Panc1 (cell line): ENCODE measurements at regions not wholly inside any gene's neighbourhood (a gene's known extent, or its start where the extent isn't known, plus 50 kb on each side); places are given as distances from the start of the nearest gene placed in this dataset.

Experiments used
- ATAC-seq: fragments of 200-7000 bp; cut with Tn5 transposase; 2 replicates; pipeline ENCODE4 v1.9.1; 2020; ENCODE audit warnings: mild to moderate bottlenecking, moderate library complexity
- BruUV-seq: library from RNA; stranded (reverse); fragments of 400-500 nt; replicated peaks from 2 replicates; lab custom pipeline; 2021; lab: Mats Ljungman, UMichigan
- CTCF ChIA-PET: fragments of 300-600 bp; sonication (Branson Sonifier 250); formaldehyde crosslinking; loops from one replicate; lab custom pipeline; 2022; ENCODE audit warnings: antibody characterized with exemption; lab: Charles Lee
- POLR2A ChIA-PET: fragments of 300-600 bp; sonication (Branson Sonifier 250); formaldehyde crosslinking; loops from one replicate; lab custom pipeline; 2022; ENCODE audit warnings: antibody characterized with exemption; lab: Charles Lee
- DNase-seq: peaks from one replicate; pipeline ENCODE4 v3.0.0-alpha.2; 2010; ENCODE audit warnings: low read depth, low spot score
- H3K27ac ChIP-seq: 2 replicates; pipeline ENCODE4 v1.5.1; 2011; ENCODE audit warnings: mild to moderate bottlenecking, low read length, inconsistent platforms
- H3K27me3 ChIP-seq: fragments of 200-500 bp; sonication (Bioruptor generic); 2 replicates; pipeline ENCODE4 v1.6.0; 2014; ENCODE audit warnings: low read length, inconsistent platforms; ENCODE audit not compliant: control insufficient read depth, insufficient read depth
- H3K36me3 ChIP-seq: fragments of 200-500 bp; sonication (Bioruptor generic); 2 replicates; pipeline ENCODE4 v1.5.1; 2014; ENCODE audit warnings: inconsistent platforms, mild to moderate bottlenecking, low read length, moderate library complexity; ENCODE audit not compliant: control insufficient read depth, insufficient read depth
- H3K4me1 ChIP-seq: 2 replicates; pipeline ENCODE4 v1.5.1; 2011; ENCODE audit warnings: inconsistent platforms, mild to moderate bottlenecking, low read length, moderate library complexity; ENCODE audit not compliant: control insufficient read depth, insufficient read depth
- H3K4me3 ChIP-seq, 2 experiments: 2 replicates each; pipeline ENCODE4 v1.5.1; 2011 to 2012; ENCODE audit warnings: low read depth in 2 of 2, low read length in 2 of 2, mild to moderate bottlenecking in 2 of 2, inconsistent platforms in 1 of 2, moderate library complexity in 1 of 2
- H3K9me3 ChIP-seq: fragments of 200-500 bp; sonication (Bioruptor generic); 2 replicates; pipeline ENCODE4 v1.5.1; 2014; ENCODE audit warnings: low read depth, mild to moderate bottlenecking, inconsistent platforms, low read length, moderate library complexity; ENCODE audit not compliant: control insufficient read depth, insufficient read depth
- POLR2AphosphoS5 ChIP-seq: IDR thresholded peaks from 2 replicates; pipeline ENCODE4 v1.6.1; 2012; ENCODE audit warnings: mild to moderate bottlenecking, low read depth, low read length, moderate library complexity
- SIN3A ChIP-seq: IDR thresholded peaks from 2 replicates; pipeline ENCODE4 v1.6.1; 2012; ENCODE audit warnings: low read depth, mild to moderate bottlenecking, low read length, moderate library complexity, borderline replicate concordance; ENCODE audit not compliant: insufficient read depth
- TCF7L2 ChIP-seq: IDR thresholded peaks from 2 replicates; pipeline ENCODE4 v1.6.1; 2011; ENCODE audit warnings: mild to moderate bottlenecking, low read depth, low read length, inconsistent platforms
- in situ Hi-C: cut with HindIII; loops from 2 replicates; pipeline ENCODE4 v1.10.0; 2016; ENCODE audit warnings: low sequenced_read_pairs, low pct_unique_long_range_greater_than_20kb
- intact Hi-C: fragments of 100-400 bp; cut with micrococcal nuclease; formaldehyde crosslinking; loops from one replicate; pipeline ENCODE4 v1.10.0; 2022; ENCODE audit not compliant: unreplicated experiment
- TF ChIP-seq, protein P1 (sequence below), 2 experiments: IDR thresholded peaks; 2 replicates each; pipeline ENCODE4 v1.6.1; 2011 to 2012; ENCODE audit warnings: low read depth in 2 of 2, control low read depth in 1 of 2, low read length in 1 of 2, mild to moderate bottlenecking in 1 of 2, moderate library complexity in 1 of 2; ENCODE audit not compliant: insufficient read depth in 1 of 2
- TF ChIP-seq, protein P2 (sequence below): fragments of 450-650 bp; IDR thresholded peaks from 2 replicates; pipeline ENCODE4 v1.5.1; 2017; ENCODE audit warnings: mild to moderate bottlenecking

DNA sequence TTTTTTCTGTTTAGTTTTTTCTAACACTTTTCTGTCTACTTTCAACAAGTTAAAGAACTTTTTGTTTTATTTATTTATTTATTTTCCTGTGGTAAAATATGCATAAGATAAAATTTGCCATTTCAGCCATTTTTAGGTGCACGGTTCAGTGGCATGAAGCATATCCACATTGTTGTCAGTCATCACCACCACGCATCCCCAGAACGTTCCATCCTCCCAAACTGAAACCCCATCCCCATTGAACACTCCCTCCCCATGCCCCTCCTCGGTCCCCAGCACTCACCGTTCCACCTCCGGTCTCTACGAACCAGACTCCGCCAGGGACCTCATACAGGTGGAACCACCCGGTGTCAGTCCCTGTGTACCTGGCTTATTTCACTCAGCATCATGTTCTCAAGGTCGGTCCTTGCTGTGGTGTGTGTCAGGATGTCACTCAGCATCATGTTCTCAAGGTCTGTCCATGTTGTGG lies 118.1 kb downstream of the SIK1 start:
- Histone ChIP-seq H3K4me3 (no peak overlapping the region), H3K4me1 (0 out of 2 replicates have a peak, but pooled peaks cover 2% of the 10 kb centered on the region), H3K27me3 (no peaks in the 10 kb centered on the region), H3K27ac (no peak overlapping the region), H3K36me3 (no peaks in the 10 kb centered on the region), H3K9me3 (no peaks in the 10 kb centered on the region)
- POLR2A ChIA-PET: no interaction called here
- CTCF ChIA-PET: no interaction called here
- no peak for DNase-seq
- intact Hi-C loops: no loop called here
- BruUV-seq: no TSS peak
- ATAC-seq: no peak
- TF ChIP-seq POLR2AphosphoS5 (no peak), SIN3A (no peak), TCF7L2 (no peak)
- TF ChIP-seq, protein P1, sequence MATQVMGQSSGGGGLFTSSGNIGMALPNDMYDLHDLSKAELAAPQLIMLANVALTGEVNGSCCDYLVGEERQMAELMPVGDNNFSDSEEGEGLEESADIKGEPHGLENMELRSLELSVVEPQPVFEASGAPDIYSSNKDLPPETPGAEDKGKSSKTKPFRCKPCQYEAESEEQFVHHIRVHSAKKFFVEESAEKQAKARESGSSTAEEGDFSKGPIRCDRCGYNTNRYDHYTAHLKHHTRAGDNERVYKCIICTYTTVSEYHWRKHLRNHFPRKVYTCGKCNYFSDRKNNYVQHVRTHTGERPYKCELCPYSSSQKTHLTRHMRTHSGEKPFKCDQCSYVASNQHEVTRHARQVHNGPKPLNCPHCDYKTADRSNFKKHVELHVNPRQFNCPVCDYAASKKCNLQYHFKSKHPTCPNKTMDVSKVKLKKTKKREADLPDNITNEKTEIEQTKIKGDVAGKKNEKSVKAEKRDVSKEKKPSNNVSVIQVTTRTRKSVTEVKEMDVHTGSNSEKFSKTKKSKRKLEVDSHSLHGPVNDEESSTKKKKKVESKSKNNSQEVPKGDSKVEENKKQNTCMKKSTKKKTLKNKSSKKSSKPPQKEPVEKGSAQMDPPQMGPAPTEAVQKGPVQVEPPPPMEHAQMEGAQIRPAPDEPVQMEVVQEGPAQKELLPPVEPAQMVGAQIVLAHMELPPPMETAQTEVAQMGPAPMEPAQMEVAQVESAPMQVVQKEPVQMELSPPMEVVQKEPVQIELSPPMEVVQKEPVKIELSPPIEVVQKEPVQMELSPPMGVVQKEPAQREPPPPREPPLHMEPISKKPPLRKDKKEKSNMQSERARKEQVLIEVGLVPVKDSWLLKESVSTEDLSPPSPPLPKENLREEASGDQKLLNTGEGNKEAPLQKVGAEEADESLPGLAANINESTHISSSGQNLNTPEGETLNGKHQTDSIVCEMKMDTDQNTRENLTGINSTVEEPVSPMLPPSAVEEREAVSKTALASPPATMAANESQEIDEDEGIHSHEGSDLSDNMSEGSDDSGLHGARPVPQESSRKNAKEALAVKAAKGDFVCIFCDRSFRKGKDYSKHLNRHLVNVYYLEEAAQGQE (IDR thresholded peaks at IDR 0.05; ENCODE audit: insufficient read depth in 1 of 2, low read depth in 2 of 2, low read length in 1 of 2): no peak
- TF ChIP-seq, protein P2, sequence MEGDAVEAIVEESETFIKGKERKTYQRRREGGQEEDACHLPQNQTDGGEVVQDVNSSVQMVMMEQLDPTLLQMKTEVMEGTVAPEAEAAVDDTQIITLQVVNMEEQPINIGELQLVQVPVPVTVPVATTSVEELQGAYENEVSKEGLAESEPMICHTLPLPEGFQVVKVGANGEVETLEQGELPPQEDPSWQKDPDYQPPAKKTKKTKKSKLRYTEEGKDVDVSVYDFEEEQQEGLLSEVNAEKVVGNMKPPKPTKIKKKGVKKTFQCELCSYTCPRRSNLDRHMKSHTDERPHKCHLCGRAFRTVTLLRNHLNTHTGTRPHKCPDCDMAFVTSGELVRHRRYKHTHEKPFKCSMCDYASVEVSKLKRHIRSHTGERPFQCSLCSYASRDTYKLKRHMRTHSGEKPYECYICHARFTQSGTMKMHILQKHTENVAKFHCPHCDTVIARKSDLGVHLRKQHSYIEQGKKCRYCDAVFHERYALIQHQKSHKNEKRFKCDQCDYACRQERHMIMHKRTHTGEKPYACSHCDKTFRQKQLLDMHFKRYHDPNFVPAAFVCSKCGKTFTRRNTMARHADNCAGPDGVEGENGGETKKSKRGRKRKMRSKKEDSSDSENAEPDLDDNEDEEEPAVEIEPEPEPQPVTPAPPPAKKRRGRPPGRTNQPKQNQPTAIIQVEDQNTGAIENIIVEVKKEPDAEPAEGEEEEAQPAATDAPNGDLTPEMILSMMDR: no peak
- in situ Hi-C loops: no loop called here

DNA sequence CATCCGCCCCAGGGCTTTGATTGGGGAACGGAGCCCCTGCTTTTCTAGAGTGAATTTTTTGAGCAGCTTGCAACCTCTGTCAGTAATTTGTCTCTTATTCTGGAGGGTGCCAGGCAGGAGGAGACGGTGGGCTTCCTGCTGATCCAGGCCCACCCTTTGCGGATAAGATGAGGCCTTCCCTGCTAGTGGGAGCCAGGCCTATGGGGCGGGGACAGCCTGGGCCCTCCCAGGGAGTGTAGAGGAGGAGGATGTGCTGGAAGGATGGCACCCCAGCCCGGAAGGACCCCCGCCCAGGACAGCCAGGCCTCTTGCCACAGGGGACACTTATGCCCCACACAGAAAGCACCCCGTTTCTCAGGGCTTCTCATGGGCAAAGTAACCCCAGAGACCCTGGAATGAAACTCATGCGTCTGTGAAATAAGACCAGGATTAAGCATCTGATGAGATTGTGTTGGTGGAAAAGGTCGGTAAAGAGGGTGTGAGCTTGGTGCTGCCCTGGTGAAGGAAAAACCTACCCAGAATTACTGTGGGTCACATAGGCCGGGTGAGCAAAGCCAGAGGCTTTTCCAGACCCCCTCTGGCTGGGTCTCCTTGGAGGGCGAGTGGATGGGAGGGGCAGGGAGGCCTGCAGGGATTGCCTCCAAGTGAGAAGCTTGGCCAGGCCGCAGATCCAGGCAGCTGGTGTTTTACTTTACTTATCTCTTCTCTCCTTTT lies 118.7 kb downstream of the SIK1 start:
- Histone ChIP-seq H3K36me3 (no peaks in the 10 kb centered on the region), H3K27ac (no peak overlapping the region), H3K27me3 (no peaks in the 10 kb centered on the region), H3K4me3 (no peak overlapping the region), H3K4me1 (0 out of 2 replicates have a peak, but pooled peaks cover 2% of the 10 kb centered on the region), H3K9me3 (no peaks in the 10 kb centered on the region)
- CTCF ChIA-PET: no interaction called here
- TF ChIP-seq TCF7L2 (no peak), POLR2AphosphoS5 (no peak), SIN3A (no peak)
- TF ChIP-seq, protein P2: no peak
- TF ChIP-seq, protein P1 (IDR thresholded peaks at IDR 0.05; ENCODE audit: insufficient read depth in 1 of 2, low read depth in 2 of 2, low read length in 1 of 2): no peak
- DNase-seq (no peak), ATAC-seq (no peak)
- in situ Hi-C loops (no loop called here), intact Hi-C loops (no loop called here)
- no TSS peak for BruUV-seq
- POLR2A ChIA-PET: no interaction called here
